ENCODE measurements at regions not wholly inside any gene's neighbourhood (a gene's known extent, or its start where the extent isn't known, plus 50 kb on each side); places are given as distances from the start of the nearest gene placed in this dataset.
"Not testable (repeated sequence)": the region's sequence is repeated elsewhere in the genome, so short reads cannot be mapped to it uniquely, and the experiment has no call there.

GRCh38 chr14:26655128-26655527, 57.3 kb upstream of the NOVA1 start:
- no peak for DNase-seq

GRCh38 chr14:26663506-26663905, 65.7 kb upstream of the NOVA1 start:
- no peak for DNase-seq

GRCh38 chr14:26678732-26679420, 81.0 kb upstream of the NOVA1 start:
- not testable (repeated sequence) for DNase-seq

GRCh38 chr14:26685401-26685800, 87.6 kb upstream of the NOVA1 start:
- DNase-seq, result no peak

- no peak for DNase-seq
Observed at GRCh38 chr14:26687301-26687837, 89.5 kb upstream of the NOVA1 start.

- DNase-seq, result no peak
Observed at GRCh38 chr14:26694521-26694920, 96.7 kb upstream of the NOVA1 start.

GRCh38 chr14:26702721-26703230, 104.9 kb upstream of the NOVA1 start:
- no peak for DNase-seq

- DNase-seq, result no peak
Observed at GRCh38 chr14:26703686-26704366, 106.0 kb upstream of the NOVA1 start.

GRCh38 chr14:26707234-26707633, 109.4 kb upstream of the NOVA1 start:
- no peak for DNase-seq

GRCh38 chr14:26709019-26709418, 111.2 kb upstream of the NOVA1 start:
- no peak for DNase-seq

GRCh38 chr14:26719514-26719913, 121.7 kb upstream of the NOVA1 start:
- DNase-seq, result no peak

GRCh38 chr14:26722258-26722657, 124.4 kb upstream of the NOVA1 start:
- no peak for DNase-seq

GRCh38 chr14:26729851-26730250, 132.0 kb upstream of the NOVA1 start:
- no peak for DNase-seq

GRCh38 chr14:26730929-26731618, 133.2 kb upstream of the NOVA1 start:
- no peak for DNase-seq

GRCh38 chr14:26735811-26736210, 138.0 kb upstream of the NOVA1 start:
- DNase-seq, result no peak

- no peak for DNase-seq
Observed at GRCh38 chr14:26738571-26738970, 140.7 kb upstream of the NOVA1 start.

- no peak for DNase-seq
Observed at GRCh38 chr14:26741711-26742212, 143.9 kb upstream of the NOVA1 start.

- no peak for DNase-seq
Observed at GRCh38 chr14:26743284-26743683, 145.5 kb upstream of the NOVA1 start.

GRCh38 chr14:26744903-26745302, 147.1 kb upstream of the NOVA1 start:
- no peak for DNase-seq

- DNase-seq, result no peak
Observed at GRCh38 chr14:26761532-26761931, 163.7 kb upstream of the NOVA1 start.

GRCh38 chr14:26765301-26765700, 167.5 kb upstream of the NOVA1 start:
- no peak for DNase-seq

- DNase-seq, result no peak
Observed at GRCh38 chr14:26765768-26766520, 168.1 kb upstream of the NOVA1 start.

GRCh38 chr14:26766726-26767125, 168.9 kb upstream of the NOVA1 start:
- no peak for DNase-seq
